Activated T-cell treated with anti-CD3 and anti-CD28 coated beads, Interleukin-2, amount 50 U/mL, for 24 hours (primary cell): ENCODE measurements at regions not wholly inside any gene's neighbourhood (a gene's known extent, or its start where the extent isn't known, plus 50 kb on each side); places are given as distances from the start of the nearest gene placed in this dataset.

Experiments
- DNase-seq: peaks from one replicate; pipeline ENCODE4 v3.0.0-alpha.2; 2020
- H3K27ac Mint-ChIP-seq: 2 replicates; pipeline ENCODE4 v1.8.0; 2020; ENCODE audit warnings: mild to moderate bottlenecking, mixed read lengths
- H3K27me3 Mint-ChIP-seq: 2 replicates; pipeline ENCODE4 v1.8.0; 2020; ENCODE audit warnings: mixed read lengths
- H3K36me3 Mint-ChIP-seq: 2 replicates; pipeline ENCODE4 v1.8.0; 2020; ENCODE audit warnings: low read depth, mixed read lengths
- H3K4me1 Mint-ChIP-seq: 2 replicates; pipeline ENCODE4 v1.8.0; 2020; ENCODE audit warnings: low read depth, mixed read lengths
- H3K4me3 Mint-ChIP-seq: 2 replicates; pipeline ENCODE4 v1.8.0; 2020; ENCODE audit warnings: mild to moderate bottlenecking, moderate library complexity, mixed read lengths
- H3K9me3 Mint-ChIP-seq: 2 replicates; pipeline ENCODE4 v1.8.0; 2020; ENCODE audit warnings: mixed read lengths

- no peaks in the 10 kb centered on the region for H3K36me3 Mint-ChIP-seq
- H3K27ac Mint-ChIP-seq = no peak overlapping the region
- H3K9me3 Mint-ChIP-seq = no peaks in the 10 kb centered on the region
- no peak for DNase-seq
- H3K4me1 Mint-ChIP-seq = peaks cover 5% of the 10 kb centered on the region
- no peak overlapping the region for H3K4me3 Mint-ChIP-seq
- H3K27me3 Mint-ChIP-seq = peaks cover 2% of the 10 kb centered on the region
Observed at GRCh38 chr1:201761871-201762270, 67.1 kb upstream of the IPO9 start.

- H3K27ac Mint-ChIP-seq = no peak overlapping the region
- no peaks in the 10 kb centered on the region for H3K9me3 Mint-ChIP-seq
- no peaks in the 10 kb centered on the region for H3K4me1 Mint-ChIP-seq
- no peak overlapping the region for H3K4me3 Mint-ChIP-seq
- no peaks in the 10 kb centered on the region for H3K36me3 Mint-ChIP-seq
- DNase-seq = no peak
- H3K27me3 Mint-ChIP-seq = peaks cover 2% of the 10 kb centered on the region
Observed at GRCh38 chr1:201762381-201762780, 66.6 kb upstream of the IPO9 start.

GRCh38 chr1:201763455-201764140, 65.4 kb upstream of the IPO9 start:
- Mint-ChIP-seq H3K27ac (no peak overlapping the region), H3K27me3 (peaks cover 6% of the 10 kb centered on the region), H3K4me3 (no peak overlapping the region), H3K9me3 (no peaks in the 10 kb centered on the region), H3K36me3 (no peaks in the 10 kb centered on the region), H3K4me1 (no peaks in the 10 kb centered on the region)
- DNase-seq = no peak

GRCh38 chr1:201764166-201764565, 64.8 kb upstream of the IPO9 start:
- no peaks in the 10 kb centered on the region for H3K4me1 Mint-ChIP-seq
- H3K36me3 Mint-ChIP-seq = no peaks in the 10 kb centered on the region
- no peak for DNase-seq
- no peak overlapping the region for H3K4me3 Mint-ChIP-seq
- H3K27ac Mint-ChIP-seq = no peak overlapping the region
- H3K27me3 Mint-ChIP-seq = peaks cover 6% of the 10 kb centered on the region
- no peaks in the 10 kb centered on the region for H3K9me3 Mint-ChIP-seq

- Mint-ChIP-seq H3K4me1 (no peaks in the 10 kb centered on the region), H3K36me3 (no peaks in the 10 kb centered on the region), H3K9me3 (no peaks in the 10 kb centered on the region), H3K27ac (no peak overlapping the region), H3K4me3 (no peak overlapping the region), H3K27me3 (peaks cover 6% of the 10 kb centered on the region)
- no peak for DNase-seq
Observed at GRCh38 chr1:201764579-201764978, 64.4 kb upstream of the IPO9 start.

- no peaks in the 10 kb centered on the region for H3K36me3 Mint-ChIP-seq
- H3K4me3 Mint-ChIP-seq = no peak overlapping the region
- H3K9me3 Mint-ChIP-seq = no peaks in the 10 kb centered on the region
- no peaks in the 10 kb centered on the region for H3K4me1 Mint-ChIP-seq
- H3K27me3 Mint-ChIP-seq = peaks cover 6% of the 10 kb centered on the region
- DNase-seq = no peak
- no peak overlapping the region for H3K27ac Mint-ChIP-seq
Observed at GRCh38 chr1:201766131-201766866, 62.7 kb upstream of the IPO9 start.

- Mint-ChIP-seq H3K9me3 (peaks cover 4% of the 10 kb centered on the region), H3K4me1 (no peaks in the 10 kb centered on the region), H3K27me3 (peaks cover 6% of the 10 kb centered on the region), H3K36me3 (no peaks in the 10 kb centered on the region), H3K27ac (no peak overlapping the region), H3K4me3 (no peak overlapping the region)
- no peak for DNase-seq
Observed at GRCh38 chr1:201767339-201767738, 61.6 kb upstream of the IPO9 start.

- no peak for DNase-seq
- H3K4me1 Mint-ChIP-seq = no peaks in the 10 kb centered on the region
- H3K36me3 Mint-ChIP-seq = no peaks in the 10 kb centered on the region
- no peak overlapping the region for H3K27ac Mint-ChIP-seq
- peaks cover 4% of the 10 kb centered on the region for H3K9me3 Mint-ChIP-seq
- peaks cover 6% of the 10 kb centered on the region for H3K27me3 Mint-ChIP-seq
- no peak overlapping the region for H3K4me3 Mint-ChIP-seq
Observed at GRCh38 chr1:201769072-201769471, 59.9 kb upstream of the IPO9 start.

- DNase-seq = no peak
- Mint-ChIP-seq H3K4me1 (no peaks in the 10 kb centered on the region), H3K36me3 (no peaks in the 10 kb centered on the region), H3K9me3 (peaks cover 4% of the 10 kb centered on the region), H3K27me3 (peaks cover 6% of the 10 kb centered on the region), H3K27ac (no peak overlapping the region), H3K4me3 (no peak overlapping the region)
Observed at GRCh38 chr1:201769966-201770365, 59.0 kb upstream of the IPO9 start.

GRCh38 chr1:201771466-201771865, 57.5 kb upstream of the IPO9 start:
- no peaks in the 10 kb centered on the region for H3K36me3 Mint-ChIP-seq
- no peaks in the 10 kb centered on the region for H3K4me1 Mint-ChIP-seq
- no peak overlapping the region for H3K4me3 Mint-ChIP-seq
- peaks cover 4% of the 10 kb centered on the region for H3K9me3 Mint-ChIP-seq
- H3K27me3 Mint-ChIP-seq = peaks cover 4% of the 10 kb centered on the region
- no peak overlapping the region for H3K27ac Mint-ChIP-seq
- DNase-seq = no peak

- Mint-ChIP-seq H3K9me3 (peaks cover 4% of the 10 kb centered on the region), H3K4me1 (no peaks in the 10 kb centered on the region), H3K27me3 (peaks cover 4% of the 10 kb centered on the region), H3K36me3 (no peaks in the 10 kb centered on the region), H3K4me3 (no peak overlapping the region), H3K27ac (no peak overlapping the region)
- DNase-seq = no peak
Observed at GRCh38 chr1:201772178-201772577, 56.8 kb upstream of the IPO9 start.

GRCh38 chr1:201773764-201774163, 55.2 kb upstream of the IPO9 start:
- H3K4me3 Mint-ChIP-seq = no peak overlapping the region
- no peaks in the 10 kb centered on the region for H3K36me3 Mint-ChIP-seq
- H3K9me3 Mint-ChIP-seq = peaks cover 4% of the 10 kb centered on the region
- no peak for DNase-seq
- H3K4me1 Mint-ChIP-seq = no peaks in the 10 kb centered on the region
- H3K27me3 Mint-ChIP-seq = no peaks in the 10 kb centered on the region
- no peak overlapping the region for H3K27ac Mint-ChIP-seq

- H3K4me1 Mint-ChIP-seq = no peaks in the 10 kb centered on the region
- peaks cover 4% of the 10 kb centered on the region for H3K9me3 Mint-ChIP-seq
- H3K36me3 Mint-ChIP-seq = no peaks in the 10 kb centered on the region
- DNase-seq = no peak
- H3K27ac Mint-ChIP-seq = no peak overlapping the region
- no peak overlapping the region for H3K4me3 Mint-ChIP-seq
- no peaks in the 10 kb centered on the region for H3K27me3 Mint-ChIP-seq
Observed at GRCh38 chr1:201774224-201774982, 54.6 kb upstream of the IPO9 start.

GRCh38 chr1:201774983-201775344, 54.0 kb upstream of the IPO9 start:
- no peaks in the 10 kb centered on the region for H3K36me3 Mint-ChIP-seq
- H3K27me3 Mint-ChIP-seq = no peaks in the 10 kb centered on the region
- H3K27ac Mint-ChIP-seq = no peak overlapping the region
- H3K4me3 Mint-ChIP-seq = no peak overlapping the region
- peaks cover 4% of the 10 kb centered on the region for H3K9me3 Mint-ChIP-seq
- DNase-seq = no peak
- H3K4me1 Mint-ChIP-seq = no peaks in the 10 kb centered on the region

GRCh38 chr1:201775380-201775779, 53.6 kb upstream of the IPO9 start:
- H3K36me3 Mint-ChIP-seq = no peaks in the 10 kb centered on the region
- H3K9me3 Mint-ChIP-seq = peaks cover 4% of the 10 kb centered on the region
- no peaks in the 10 kb centered on the region for H3K27me3 Mint-ChIP-seq
- H3K4me3 Mint-ChIP-seq = no peak overlapping the region
- DNase-seq = no peak
- H3K4me1 Mint-ChIP-seq = no peaks in the 10 kb centered on the region
- no peak overlapping the region for H3K27ac Mint-ChIP-seq
